22Rv1 (cell line): ENCODE measurements at regions not wholly inside any gene's neighbourhood (a gene's known extent, or its start where the extent isn't known, plus 50 kb on each side); places are given as distances from the start of the nearest gene placed in this dataset.

ENCODE experiments used
- H3K27ac ChIP-seq: fragments of 450-650 bp; 2 replicates; pipeline ENCODE4 v1.5.1; 2017
- ZFX ChIP-seq: fragments of 450-650 bp; IDR thresholded peaks from 2 replicates; pipeline ENCODE4 v1.6.1; 2017; ENCODE audit warnings: antibody characterized with exemption, borderline replicate concordance
- TF ChIP-seq, protein P1 (sequence below): fragments of 450-650 bp; IDR thresholded peaks from 2 replicates; pipeline ENCODE4 v1.5.1; 2017; ENCODE audit warnings: mild to moderate bottlenecking

GRCh38 chr17:69762359-69762758 lies 312.7 kb upstream of the KCNJ16 start:
- no peak overlapping the region for H3K27ac ChIP-seq
- TF ChIP-seq, protein P1, sequence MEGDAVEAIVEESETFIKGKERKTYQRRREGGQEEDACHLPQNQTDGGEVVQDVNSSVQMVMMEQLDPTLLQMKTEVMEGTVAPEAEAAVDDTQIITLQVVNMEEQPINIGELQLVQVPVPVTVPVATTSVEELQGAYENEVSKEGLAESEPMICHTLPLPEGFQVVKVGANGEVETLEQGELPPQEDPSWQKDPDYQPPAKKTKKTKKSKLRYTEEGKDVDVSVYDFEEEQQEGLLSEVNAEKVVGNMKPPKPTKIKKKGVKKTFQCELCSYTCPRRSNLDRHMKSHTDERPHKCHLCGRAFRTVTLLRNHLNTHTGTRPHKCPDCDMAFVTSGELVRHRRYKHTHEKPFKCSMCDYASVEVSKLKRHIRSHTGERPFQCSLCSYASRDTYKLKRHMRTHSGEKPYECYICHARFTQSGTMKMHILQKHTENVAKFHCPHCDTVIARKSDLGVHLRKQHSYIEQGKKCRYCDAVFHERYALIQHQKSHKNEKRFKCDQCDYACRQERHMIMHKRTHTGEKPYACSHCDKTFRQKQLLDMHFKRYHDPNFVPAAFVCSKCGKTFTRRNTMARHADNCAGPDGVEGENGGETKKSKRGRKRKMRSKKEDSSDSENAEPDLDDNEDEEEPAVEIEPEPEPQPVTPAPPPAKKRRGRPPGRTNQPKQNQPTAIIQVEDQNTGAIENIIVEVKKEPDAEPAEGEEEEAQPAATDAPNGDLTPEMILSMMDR: no peak
- no peak for TF ChIP-seq ZFX

DNA sequence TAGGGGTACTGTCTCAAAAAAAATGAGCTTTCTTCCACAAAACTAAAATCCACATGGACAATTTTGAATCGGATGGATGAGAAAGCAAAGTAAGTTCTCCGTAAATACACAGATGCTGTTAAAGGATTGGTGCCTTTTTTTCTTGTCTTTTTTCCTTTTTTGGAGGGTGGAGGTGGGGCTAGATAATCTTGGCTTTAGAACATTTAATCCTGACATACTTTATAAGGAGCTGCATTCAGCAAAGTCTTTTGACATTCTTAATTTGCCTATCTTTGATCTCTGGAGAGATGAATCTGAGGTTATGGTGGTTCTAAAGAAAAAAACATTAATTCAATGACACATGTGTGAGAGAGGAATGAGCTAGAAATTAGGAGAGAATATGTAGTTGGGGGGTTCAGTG lies 312.3 kb upstream of the KCNJ16 start:
- TF ChIP-seq, protein P1: no peak
- no peak overlapping the region for H3K27ac ChIP-seq

- H3K27ac ChIP-seq: no peak overlapping the region
These were observed 311.5 kb upstream of the KCNJ16 start for GRCh38 chr17:69763503-69763902.

GRCh38 chr17:69764146-69764545 lies 310.9 kb upstream of the KCNJ16 start:
- no peak overlapping the region for H3K27ac ChIP-seq
- TF ChIP-seq, protein P1: no peak
- TF ChIP-seq ZFX: no peak

More at GRCh38 chr17:69763503-69763902, 311.5 kb upstream of the KCNJ16 start:
- TF ChIP-seq, protein P1: no peak
- no peak for TF ChIP-seq ZFX

DNA sequence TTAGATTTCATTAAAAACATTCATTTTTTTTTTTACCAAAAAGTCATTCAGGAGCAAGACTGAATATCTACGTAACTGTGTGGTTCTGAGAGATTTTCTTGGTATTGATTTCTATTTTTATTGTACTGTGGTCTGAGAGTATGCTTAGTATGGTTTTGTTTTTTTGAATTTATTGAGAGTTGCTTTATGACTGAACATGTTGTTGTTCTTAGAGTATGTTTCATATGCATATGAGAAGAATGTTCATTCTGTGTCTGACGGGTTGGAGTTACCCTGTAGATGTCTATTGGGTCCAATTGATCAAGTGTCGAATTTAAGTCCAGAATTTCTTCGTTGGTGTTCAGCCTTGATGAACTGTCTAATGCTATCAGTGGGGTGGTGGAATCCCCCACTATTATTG lies 306.0 kb upstream of the KCNJ16 start:
- no peak for TF ChIP-seq ZFX
- TF ChIP-seq, protein P1: no peak
- H3K27ac ChIP-seq: no peak overlapping the region

DNA sequence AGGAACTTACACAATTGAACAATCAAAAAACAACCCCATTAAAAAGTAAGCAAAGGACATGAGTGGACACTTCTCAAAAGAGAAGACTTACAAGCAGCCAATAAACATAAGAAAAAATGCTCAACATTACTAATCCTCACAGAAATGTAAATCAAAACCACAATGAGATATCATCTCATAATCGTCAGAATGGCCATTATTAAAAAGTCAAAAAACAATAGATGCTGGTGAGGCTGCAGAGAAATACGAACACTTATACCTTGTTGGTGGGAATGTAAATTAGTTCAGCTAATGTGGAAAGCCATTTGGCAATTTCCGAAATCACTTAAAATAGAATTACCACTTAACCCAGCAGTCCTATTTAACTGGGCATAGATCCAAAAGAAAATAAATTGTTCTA lies 301.9 kb upstream of the KCNJ16 start:
- no peak overlapping the region for H3K27ac ChIP-seq

GRCh38 chr17:69779378-69780214 lies 295.4 kb upstream of the KCNJ16 start:
- TF ChIP-seq, protein P1: no peak
- TF ChIP-seq ZFX: no peak
- no peak overlapping the region for H3K27ac ChIP-seq

More for the DNA sequence above, 301.9 kb upstream of the KCNJ16 start:
- no peak for TF ChIP-seq ZFX
- TF ChIP-seq, protein P1: no peak
